NCI-H1930 (cell line): ENCODE measurements at regions not wholly inside any gene's neighbourhood (a gene's known extent, or its start where the extent isn't known, plus 50 kb on each side); places are given as distances from the start of the nearest gene placed in this dataset.

Source experiments
- DNase-seq, 2 experiments: peaks; one replicate each; lab custom pipeline; 2025; lab: John Stamatoyannopoulos, UW

GRCh38 chr12:95607642-95608041 is 56.4 kb upstream of the USP44 start:
- DNase-seq: peak; percentile 55 to 64

DNA sequence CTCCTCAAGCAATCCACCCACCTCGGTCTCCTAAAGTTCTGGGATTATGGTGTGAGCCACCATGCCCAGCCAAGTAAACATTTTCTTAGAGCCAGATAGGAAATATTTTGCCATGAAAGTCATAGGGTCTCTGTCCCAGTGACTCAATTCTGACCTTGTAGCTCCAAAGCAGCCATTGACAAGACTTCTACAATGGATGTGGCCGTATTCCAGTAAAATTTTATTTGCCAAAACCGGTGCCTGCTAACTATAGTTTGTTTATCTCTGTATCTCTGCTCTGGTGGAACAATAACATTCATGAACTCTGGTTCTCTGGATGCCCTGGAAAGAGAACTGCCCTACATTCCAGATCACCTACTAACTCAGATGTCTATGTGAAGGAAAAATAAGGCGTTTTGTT is 54.6 kb upstream of the USP44 start:
- no peak for DNase-seq

- no peak for DNase-seq
These were observed 53.8 kb upstream of the USP44 start for GRCh38 chr12:95605087-95605486.

- no peak for DNase-seq
These were observed 52.3 kb upstream of the USP44 start for GRCh38 chr12:95603351-95604145.

GRCh38 chr12:95601091-95601961 is 50.0 kb upstream of the USP44 start:
- no peak for DNase-seq
